A549 (cell line): ENCODE measurements at regions not wholly inside any gene's neighbourhood (a gene's known extent, or its start where the extent isn't known, plus 50 kb on each side); places are given as distances from the start of the nearest gene placed in this dataset.

Source experiments
- ATAC-seq, 2 experiments: fragments of 200-7000 bp in 1 of 2; fragments of >200 bp in 1 of 2; cut with Nextera tagmentation in 1 of 2; cut with Tn5 transposase in 1 of 2; 3 replicates each; pipeline versions ENCODE4 v1.8.0 to v1.9.1; 2018 to 2020; ENCODE audit warnings: mild to moderate bottlenecking in 1 of 2, moderate library complexity in 1 of 2
- CTCF ChIA-PET: fragments of 300-600 bp; sonication (Branson Sonifier 250); formaldehyde crosslinking; extraction: SDS; loops from one replicate; lab custom pipeline; 2021; ENCODE audit warnings: antibody characterized with exemption, inconsistent platforms; lab: Yijun Ruan, JAX
- POLR2A ChIA-PET: fragments of 350-600 bp; formaldehyde crosslinking; extraction: SDS; loops from one replicate; lab custom pipeline; 2021; ENCODE audit warnings: antibody characterized with exemption, inconsistent platforms; lab: Yijun Ruan, JAX
- DNase-seq, 2 experiments: peaks; one replicate each; pipeline versions ENCODE4 v3.0.0 to v3.0.0-alpha.2; 2011 to 2016; ENCODE audit warnings: low read depth in 1 of 2, low spot score in 1 of 2
- FAIRE-seq: peaks from 2 replicates; lab custom pipeline; 2011; peaks lifted over from hg19 to GRCh38; lab: Jason Lieb, UNC
- H3K27ac ChIP-seq, 2 experiments: fragments of >200 bp; sonication (Bioruptor Twin); formaldehyde crosslinking; 3 replicates each; pipeline ENCODE4 v1.5.1; 2016 to 2017
- H3K4me1 ChIP-seq: fragments of >200 bp; sonication (Bioruptor Twin); formaldehyde crosslinking; 3 replicates; pipeline ENCODE4 v1.6.1; 2016
- H3K4me2 ChIP-seq: fragments of >200 bp; sonication (Bioruptor Twin); formaldehyde crosslinking; 3 replicates; pipeline ENCODE4 v1.6.1; 2016
- H3K4me3 ChIP-seq: fragments of >200 bp; sonication (Bioruptor Twin); formaldehyde crosslinking; 3 replicates; pipeline ENCODE4 v1.5.1; 2016
- H3K9me3 ChIP-seq: fragments of >200 bp; sonication (Bioruptor Twin); formaldehyde crosslinking; 3 replicates; pipeline ENCODE4 v1.6.1; 2016
- EHF ChIP-seq: fragments of 250-450 bp; sonication (Bioruptor Pico); IDR thresholded peaks from 2 replicates; pipeline ENCODE4 v1.5.0; 2020; ENCODE audit warnings: mild to moderate bottlenecking
- FOSB ChIP-seq: fragments of 250-450 bp; sonication (Bioruptor Pico); IDR thresholded peaks from 2 replicates; pipeline ENCODE4 v1.5.0; 2020; ENCODE audit warnings: mild to moderate bottlenecking, moderate library complexity
- HOXA7 ChIP-seq: fragments of 250-450 bp; sonication (Bioruptor Pico); IDR thresholded peaks from 2 replicates; pipeline ENCODE4 v1.5.0; 2020; ENCODE audit warnings: mild to moderate bottlenecking, moderate library complexity
- JUN ChIP-seq, 2 experiments: fragments of >200 bp; sonication (Bioruptor Twin); formaldehyde crosslinking; IDR thresholded peaks; 2 replicates in 1 of 2; 3 replicates in 1 of 2; pipeline ENCODE4 v1.6.1; 2016 to 2017
- MYC ChIP-seq: IDR thresholded peaks from 2 replicates; pipeline ENCODE4 v1.6.1; 2012; ENCODE audit warnings: mild to moderate bottlenecking, inconsistent platforms, low read length, improper control_type of control experiment, borderline replicate concordance
- NPAS2 ChIP-seq: fragments of 250-450 bp; sonication (Bioruptor Pico); IDR thresholded peaks from 2 replicates; pipeline ENCODE4 v1.8.0; 2022; ENCODE audit warnings: mild to moderate bottlenecking, moderate library complexity, borderline replicate concordance
- POLR2A ChIP-seq: IDR thresholded peaks from 2 replicates; pipeline ENCODE4 v1.6.1; 2012; ENCODE audit warnings: mild to moderate bottlenecking, low read length
- SMC3 ChIP-seq: fragments of >200 bp; sonication (Bioruptor Twin); formaldehyde crosslinking; IDR thresholded peaks from 3 replicates; pipeline ENCODE4 v1.6.1; 2018; ENCODE audit warnings: inconsistent platforms
- TP53 ChIP-seq: fragments of 250-450 bp; sonication (Bioruptor Pico); IDR thresholded peaks from 2 replicates; pipeline ENCODE4 v1.5.0; 2021; ENCODE audit warnings: mild to moderate bottlenecking, moderate library complexity
- ZNF302 ChIP-seq: fragments of 250-450 bp; sonication (Bioruptor Pico); IDR thresholded peaks from 2 replicates; pipeline ENCODE4 v1.9.0; 2021; ENCODE audit warnings: inconsistent platforms, mild to moderate bottlenecking, moderate library complexity
- WGBS: methylation state at CpG from one replicate; pipeline ENCODE4 v1.1.6; 2017; ENCODE audit errors: missing lambda C conversion rate; 5-methylcytosine and 5-hydroxymethylcytosine counted together
- TF ChIP-seq, protein P1 (sequence below): fragments of >200 bp; sonication (Bioruptor Twin); formaldehyde crosslinking; IDR thresholded peaks from 3 replicates; pipeline ENCODE4 v1.5.1; 2016
- TF ChIP-seq, protein P2 (sequence below): fragments of 250-450 bp; sonication (Bioruptor Pico); IDR thresholded peaks from 2 replicates; pipeline ENCODE4 v1.5.0; 2021; ENCODE audit warnings: mild to moderate bottlenecking, moderate library complexity, borderline replicate concordance
- TF ChIP-seq, protein P3 (sequence below): IDR thresholded peaks from 2 replicates; pipeline ENCODE4 v1.6.1; 2012
- TF ChIP-seq, protein P4 (sequence below): fragments of >200 bp; sonication (Bioruptor Twin); formaldehyde crosslinking; IDR thresholded peaks from 2 replicates; pipeline ENCODE4 v1.6.1; 2016

DNA sequence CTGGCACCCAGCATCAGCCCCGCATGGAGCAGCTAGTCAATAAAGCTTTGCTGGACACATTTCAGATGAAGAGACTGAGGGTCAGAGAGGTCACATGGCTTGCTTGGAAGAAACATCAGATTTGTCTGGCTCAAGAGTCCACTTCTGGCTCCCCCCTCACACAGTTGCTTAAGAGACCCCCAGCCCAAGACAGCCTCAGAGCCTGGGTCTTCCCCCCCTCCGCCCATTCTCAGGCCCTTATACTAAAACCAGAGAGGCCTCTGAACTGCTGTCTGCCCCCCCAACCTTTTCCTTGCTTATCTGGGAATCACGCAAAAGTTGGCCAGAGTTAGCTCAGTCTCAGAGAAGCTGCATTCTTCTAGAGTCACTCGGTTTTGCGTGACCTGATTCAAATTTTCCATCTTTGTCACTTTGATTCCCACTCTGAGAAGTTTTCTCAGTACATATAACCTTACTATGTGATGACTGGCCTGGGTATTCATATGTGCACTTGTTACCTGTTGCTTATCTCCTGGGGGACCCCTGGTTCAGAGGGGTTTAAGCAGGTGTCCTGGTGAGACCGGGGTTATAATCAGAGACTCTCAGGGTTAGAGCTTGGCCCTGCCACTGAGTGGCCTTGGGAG, 145.4 kb upstream of the IER5L start:
- TF ChIP-seq TP53 (CRISPR knock-in tag): no peak
- TF ChIP-seq, protein P1, sequence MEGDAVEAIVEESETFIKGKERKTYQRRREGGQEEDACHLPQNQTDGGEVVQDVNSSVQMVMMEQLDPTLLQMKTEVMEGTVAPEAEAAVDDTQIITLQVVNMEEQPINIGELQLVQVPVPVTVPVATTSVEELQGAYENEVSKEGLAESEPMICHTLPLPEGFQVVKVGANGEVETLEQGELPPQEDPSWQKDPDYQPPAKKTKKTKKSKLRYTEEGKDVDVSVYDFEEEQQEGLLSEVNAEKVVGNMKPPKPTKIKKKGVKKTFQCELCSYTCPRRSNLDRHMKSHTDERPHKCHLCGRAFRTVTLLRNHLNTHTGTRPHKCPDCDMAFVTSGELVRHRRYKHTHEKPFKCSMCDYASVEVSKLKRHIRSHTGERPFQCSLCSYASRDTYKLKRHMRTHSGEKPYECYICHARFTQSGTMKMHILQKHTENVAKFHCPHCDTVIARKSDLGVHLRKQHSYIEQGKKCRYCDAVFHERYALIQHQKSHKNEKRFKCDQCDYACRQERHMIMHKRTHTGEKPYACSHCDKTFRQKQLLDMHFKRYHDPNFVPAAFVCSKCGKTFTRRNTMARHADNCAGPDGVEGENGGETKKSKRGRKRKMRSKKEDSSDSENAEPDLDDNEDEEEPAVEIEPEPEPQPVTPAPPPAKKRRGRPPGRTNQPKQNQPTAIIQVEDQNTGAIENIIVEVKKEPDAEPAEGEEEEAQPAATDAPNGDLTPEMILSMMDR: no peak
- TF ChIP-seq, protein P2, sequence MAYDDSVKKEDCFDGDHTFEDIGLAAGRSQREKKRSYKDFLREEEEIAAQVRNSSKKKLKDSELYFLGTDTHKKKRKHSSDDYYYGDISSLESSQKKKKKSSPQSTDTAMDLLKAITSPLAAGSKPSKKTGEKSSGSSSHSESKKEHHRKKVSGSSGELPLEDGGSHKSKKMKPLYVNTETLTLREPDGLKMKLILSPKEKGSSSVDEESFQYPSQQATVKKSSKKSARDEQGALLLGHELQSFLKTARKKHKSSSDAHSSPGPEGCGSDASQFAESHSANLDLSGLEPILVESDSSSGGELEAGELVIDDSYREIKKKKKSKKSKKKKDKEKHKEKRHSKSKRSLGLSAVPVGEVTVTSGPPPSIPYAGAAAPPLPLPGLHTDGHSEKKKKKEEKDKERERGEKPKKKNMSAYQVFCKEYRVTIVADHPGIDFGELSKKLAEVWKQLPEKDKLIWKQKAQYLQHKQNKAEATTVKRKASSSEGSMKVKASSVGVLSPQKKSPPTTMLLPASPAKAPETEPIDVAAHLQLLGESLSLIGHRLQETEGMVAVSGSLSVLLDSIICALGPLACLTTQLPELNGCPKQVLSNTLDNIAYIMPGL (CRISPR knock-in tag): no peak
- TF ChIP-seq EHF (CRISPR knock-in tag): no peak
- no peak for TF ChIP-seq FOSB (CRISPR knock-in tag)
- no peak for TF ChIP-seq NPAS2 (CRISPR knock-in tag)
- TF ChIP-seq ZNF302 (CRISPR knock-in tag): no peak
- no peak for TF ChIP-seq SMC3
- TF ChIP-seq MYC: no peak
- ChIA-PET CTCF (interaction anchor here (0.7 to 3.1 kb wide), 4 partner anchors 10 to 160 kb away, joined by 3 to 14 read pairs (median 3); no protein-coding TSS in a partner anchor), POLR2A (interaction anchor here (1.0 kb wide), 1 partner anchor 149 kb away, joined by 5 read pairs; no protein-coding TSS in a partner anchor)
- WGBS: 67% methylated on average over 6 of the region's 6 CpGs
- ATAC-seq: no peak
- Histone ChIP-seq H3K27ac (peak overlapping the region; percentile 25 to 79; a peak in 4 of 6 replicates), H3K4me1 (peaks cover 45% of the 10 kb centered on the region), H3K4me3 (no peak overlapping the region), H3K9me3 (no peaks in the 10 kb centered on the region), H3K4me2 (no peak overlapping the region)
- no peak for DNase-seq
- no peak for FAIRE-seq

DNA sequence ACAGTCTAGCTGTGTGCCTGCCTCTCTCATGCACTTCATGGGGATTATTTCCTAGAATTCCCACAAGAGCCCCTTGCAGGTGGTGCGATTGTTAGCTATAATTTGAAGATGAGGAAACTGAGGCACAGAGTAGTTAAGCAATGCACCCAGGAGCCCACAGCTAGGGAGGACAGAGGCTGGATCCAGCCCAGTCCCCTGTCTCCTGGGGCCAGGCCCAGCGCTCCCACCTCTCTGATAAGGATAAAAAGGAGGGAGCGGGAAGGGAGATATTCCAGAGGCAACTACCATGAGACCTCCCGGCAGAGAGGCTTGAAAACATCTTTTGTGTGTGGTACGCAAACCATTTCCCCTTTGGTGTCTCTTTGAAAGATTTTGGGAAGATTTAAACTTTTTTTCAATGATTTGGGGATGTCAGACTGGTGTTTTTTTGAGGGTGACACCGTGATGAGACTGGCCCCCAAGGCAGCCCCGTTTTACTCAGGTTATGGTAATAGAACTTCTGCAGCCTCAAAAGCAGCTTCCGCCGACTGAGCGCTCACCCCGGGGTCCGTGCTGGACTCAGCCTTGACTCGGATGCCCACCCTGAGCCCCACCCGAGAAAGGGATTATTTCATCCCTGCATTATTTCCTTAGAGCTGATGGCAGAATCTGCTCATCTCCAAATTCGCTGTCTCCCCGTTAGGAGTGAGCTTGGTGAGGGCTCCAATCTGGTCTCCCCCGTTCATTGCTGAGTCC, 144.7 kb upstream of the IER5L start:
- DNase-seq: no peak
- CTCF ChIA-PET: interaction anchor here (0.7 to 3.1 kb wide), 4 partner anchors 11 to 160 kb away, joined by 3 to 14 read pairs (median 4); no protein-coding TSS in a partner anchor
- no peak for ATAC-seq
- Histone ChIP-seq H3K4me1 (peaks cover 45% of the 10 kb centered on the region), H3K4me2 (no peak overlapping the region), H3K27ac (peak overlapping the region in 1 of 2 experiments; percentile 82; a peak in 4 of 6 replicates), H3K9me3 (no peaks in the 10 kb centered on the region), H3K4me3 (no peak overlapping the region)
- FAIRE-seq: no peak
- POLR2A ChIA-PET: interaction anchor here (1.0 kb wide), 1 partner anchor 149 kb away, joined by 5 read pairs; no protein-coding TSS in a partner anchor
- WGBS: 89% methylated on average over 17 of the region's 17 CpGs
- TF ChIP-seq, protein P3, sequence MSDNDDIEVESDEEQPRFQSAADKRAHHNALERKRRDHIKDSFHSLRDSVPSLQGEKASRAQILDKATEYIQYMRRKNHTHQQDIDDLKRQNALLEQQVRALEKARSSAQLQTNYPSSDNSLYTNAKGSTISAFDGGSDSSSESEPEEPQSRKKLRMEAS: no peak
- TF ChIP-seq HOXA7 (no peak), POLR2A (no peak)

DNA sequence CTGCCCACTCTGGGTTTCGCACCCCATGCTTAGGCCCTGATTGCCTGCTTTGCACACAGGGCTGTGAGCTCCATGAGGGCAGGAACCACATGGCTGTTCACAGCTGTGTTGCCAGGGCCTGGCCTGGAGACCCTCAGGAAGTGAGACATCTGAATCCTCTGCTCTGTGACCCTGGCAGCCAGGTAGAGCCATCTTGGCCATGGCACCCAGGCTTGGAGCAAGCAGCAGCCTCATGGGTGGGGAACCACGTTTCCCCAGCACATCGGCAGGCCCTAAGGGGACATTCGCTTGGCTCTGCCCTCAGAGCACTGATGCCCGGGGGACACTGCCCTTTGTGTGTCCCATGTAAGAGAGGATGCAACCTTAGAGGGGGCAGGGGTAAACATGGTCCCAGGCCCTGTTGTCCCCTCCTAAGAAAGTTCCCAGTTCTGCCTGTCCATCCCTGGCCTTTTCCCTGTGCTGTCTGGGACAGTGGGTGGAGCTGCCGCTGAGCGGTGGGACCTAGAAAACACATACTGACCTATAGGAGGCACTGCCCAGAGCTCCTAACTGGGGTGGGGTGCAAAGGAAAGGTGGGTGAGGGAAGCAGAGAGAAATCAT, 144.1 kb upstream of the IER5L start:
- no peak overlapping the region for H3K4me2 ChIP-seq
- TF ChIP-seq, protein P1: no peak
- no peak for TF ChIP-seq JUN (IDR thresholded peaks at IDR 0.05)
- TF ChIP-seq ZNF302 (CRISPR knock-in tag): no peak
- TF ChIP-seq, protein P4, sequence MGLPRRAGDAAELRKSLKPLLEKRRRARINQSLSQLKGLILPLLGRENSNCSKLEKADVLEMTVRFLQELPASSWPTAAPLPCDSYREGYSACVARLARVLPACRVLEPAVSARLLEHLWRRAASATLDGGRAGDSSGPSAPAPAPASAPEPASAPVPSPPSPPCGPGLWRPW: no peak
- TF ChIP-seq, all 56 proteins: peak for 0
- DNase-seq: no peak
- WGBS: 91% methylated on average over 4 of the region's 7 CpGs
- H3K4me3 ChIP-seq: no peak overlapping the region
- H3K27ac ChIP-seq: peak overlapping the region; percentile 38 to 82; a peak in 4 of 6 replicates
- no peak for ATAC-seq
- FAIRE-seq: no peak
- peaks cover 39% of the 10 kb centered on the region for H3K4me1 ChIP-seq
- CTCF ChIA-PET: interaction anchor here (0.6 to 3.1 kb wide), 8 partner anchors 10 to 184 kb away, joined by 3 to 14 read pairs (median 4); no protein-coding TSS in a partner anchor
- POLR2A ChIA-PET: no interaction called here
- no peaks in the 10 kb centered on the region for H3K9me3 ChIP-seq
